Trophoblast cell (in vitro differentiated cells and primary cell): ENCODE measurements at regions not wholly inside any gene's neighbourhood (a gene's known extent, or its start where the extent isn't known, plus 50 kb on each side); places are given as distances from the start of the nearest gene placed in this dataset.

ENCODE experiments used
- DNase-seq, 2 donors: peaks; one replicate each; pipeline ENCODE4 v3.0.0-alpha.2; 2016
- H2AFZ ChIP-seq: 2 replicates; pipeline ENCODE4 v1.6.1; 2013; ENCODE audit warnings: low read length, moderate library complexity, mild to moderate bottlenecking; ENCODE audit not compliant: insufficient read depth, poor library complexity
- H2AK5ac ChIP-seq: 2 replicates; pipeline ENCODE4 v1.6.1; 2013; ENCODE audit warnings: mild to moderate bottlenecking, low read length
- H2BK120ac ChIP-seq: 2 replicates; pipeline ENCODE4 v1.6.1; 2013; ENCODE audit warnings: low read length, mild to moderate bottlenecking, moderate library complexity; ENCODE audit not compliant: insufficient read depth, poor library complexity
- H2BK12ac ChIP-seq: 2 replicates; pipeline ENCODE4 v1.6.1; 2013; ENCODE audit warnings: mild to moderate bottlenecking, low read length, moderate library complexity
- H2BK5ac ChIP-seq: 2 replicates; pipeline ENCODE4 v1.6.1; 2013; ENCODE audit warnings: low read length, low read depth, moderate library complexity, mild to moderate bottlenecking; ENCODE audit not compliant: poor library complexity
- H3K14ac ChIP-seq: 2 replicates; pipeline ENCODE4 v1.6.1; 2013; ENCODE audit warnings: mild to moderate bottlenecking, low read length
- H3K18ac ChIP-seq: 2 replicates; pipeline ENCODE4 v1.6.1; 2013; ENCODE audit warnings: mild to moderate bottlenecking, low read length
- H3K23ac ChIP-seq: 2 replicates; pipeline ENCODE4 v1.6.1; 2013; ENCODE audit warnings: low read length
- H3K27ac ChIP-seq: 2 replicates; pipeline ENCODE4 v1.5.1; 2013; ENCODE audit warnings: low read depth, mild to moderate bottlenecking, inconsistent platforms, low read length, moderate library complexity
- H3K27me3 ChIP-seq: 2 replicates; pipeline ENCODE4 v1.6.1; 2013; ENCODE audit warnings: inconsistent platforms, mild to moderate bottlenecking, low read length, moderate library complexity; ENCODE audit not compliant: insufficient read depth
- H3K36me3 ChIP-seq, 2 experiments: 1 replicate in 1 of 2; 2 replicates in 1 of 2; pipeline ENCODE4 v1.6.1; 2013; ENCODE audit warnings: low read length in 2 of 2, mild to moderate bottlenecking in 2 of 2, moderate library complexity in 1 of 2; ENCODE audit not compliant: insufficient read depth in 2 of 2, control insufficient read depth in 1 of 2
- H3K4ac ChIP-seq: 2 replicates; pipeline ENCODE4 v1.6.1; 2013; ENCODE audit warnings: low read depth, mild to moderate bottlenecking, low read length, moderate library complexity
- H3K4me1 ChIP-seq, 2 experiments: 1 replicate in 1 of 2; 2 replicates in 1 of 2; pipeline ENCODE4 v1.6.1; 2013; ENCODE audit warnings: low read length in 2 of 2, mild to moderate bottlenecking in 2 of 2, moderate library complexity in 1 of 2; ENCODE audit not compliant: insufficient read depth in 2 of 2, control insufficient read depth in 1 of 2
- H3K4me2 ChIP-seq: 2 replicates; pipeline ENCODE4 v1.6.1; 2013; ENCODE audit warnings: inconsistent platforms, mild to moderate bottlenecking, low read length, moderate library complexity
- H3K4me3 ChIP-seq: 2 replicates; pipeline ENCODE4 v1.5.1; 2013; ENCODE audit warnings: mild to moderate bottlenecking, low read depth, low read length, inconsistent platforms
- H3K79me1 ChIP-seq: one replicate; pipeline ENCODE4 v1.6.1; 2013; ENCODE audit warnings: low read length
- H3K79me2 ChIP-seq: 2 replicates; pipeline ENCODE4 v1.6.1; 2013; ENCODE audit warnings: low read length, mild to moderate bottlenecking; ENCODE audit not compliant: control insufficient read depth, insufficient read depth, poor library complexity
- H3K9ac ChIP-seq: 2 replicates; pipeline ENCODE4 v1.6.1; 2013; ENCODE audit warnings: mild to moderate bottlenecking, low read length
- H3K9me3 ChIP-seq: 2 replicates; pipeline ENCODE4 v1.6.1; 2013; ENCODE audit warnings: low read depth, mild to moderate bottlenecking, control low read depth, inconsistent platforms, low read length; ENCODE audit not compliant: insufficient read depth
- H4K12ac ChIP-seq: 2 replicates; pipeline ENCODE4 v1.6.1; 2013; ENCODE audit warnings: low read depth, mild to moderate bottlenecking, low read length, moderate library complexity
- H4K8ac ChIP-seq: 2 replicates; pipeline ENCODE4 v1.6.1; 2013; ENCODE audit warnings: low read depth, mild to moderate bottlenecking, low read length, moderate library complexity
- H4K91ac ChIP-seq: one replicate; pipeline ENCODE4 v1.6.1; 2013; ENCODE audit warnings: low read depth, mild to moderate bottlenecking, low read length, moderate library complexity
- WGBS: extraction: QIAGEN DNeasy Blood & Tissue Kit; methylation state at CpG from one replicate; pipeline ENCODE4 v1.1.7; 2013; ENCODE audit warnings: missing lambda C conversion rate; ENCODE audit not compliant: insufficient read length, insufficient coverage; ENCODE audit errors: extremely low coverage; 5-methylcytosine and 5-hydroxymethylcytosine counted together

DNA sequence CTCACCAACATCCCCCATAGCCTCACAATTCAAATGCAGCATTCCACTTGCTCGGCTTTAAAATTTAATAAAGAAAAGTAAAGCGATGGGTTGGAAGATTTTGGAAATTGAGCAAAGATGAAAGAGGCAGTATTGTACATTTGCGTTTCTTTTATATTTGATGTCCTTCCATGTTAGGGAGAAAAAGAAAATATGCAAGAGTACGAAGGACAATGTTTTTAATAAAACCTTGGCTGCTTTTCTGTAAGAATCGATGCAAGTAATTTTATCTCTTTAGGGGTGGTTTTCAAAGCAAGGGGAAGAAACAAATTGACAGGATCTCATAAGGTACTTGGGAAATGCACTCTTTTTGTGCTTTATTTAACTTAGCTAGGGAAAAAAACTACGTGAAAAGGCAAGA lies 61.8 kb upstream of the TSC22D2 start:
- no peak overlapping the region for H4K91ac ChIP-seq

GRCh38 chr3:150345021-150345538 lies 63.0 kb upstream of the TSC22D2 start:
- Histone ChIP-seq H3K79me2 (no peaks in the 10 kb centered on the region), H2AFZ (no peak overlapping the region), H3K27ac (peak overlapping the region; percentile 84), H3K4me1 (peaks cover 5 to 17% of the 10 kb centered on the region in 2 experiments), H3K18ac (no peak overlapping the region), H4K91ac (no peak overlapping the region), H3K14ac (no peak overlapping the region), H2BK5ac (peak overlapping the region; percentile 57), H3K36me3 (no peaks in the 10 kb centered on the region), H3K27me3 (no peaks in the 10 kb centered on the region), H3K9me3 (no peaks in the 10 kb centered on the region), H4K8ac (no peak overlapping the region), H3K9ac (no peak overlapping the region), H3K4me2 (no peak overlapping the region), H2BK12ac (no peak overlapping the region), H2BK120ac (peak overlapping the region; percentile 37), H4K12ac (no peak overlapping the region), H3K23ac (no peak overlapping the region), H3K79me1 (peaks cover 9% of the 10 kb centered on the region), H3K4me3 (no peak overlapping the region), H2AK5ac (no peak overlapping the region), H3K4ac (no peak overlapping the region)
- peak; percentile 99 to 100 for DNase-seq
- no CpG with 5 or more reads among the region's 10 CpGs for WGBS

More for the DNA sequence above, 61.8 kb upstream of the TSC22D2 start:
- H3K18ac ChIP-seq = no peak overlapping the region
- no peak for DNase-seq
- H2AFZ ChIP-seq = no peak overlapping the region
- no peak overlapping the region for H4K8ac ChIP-seq
- H3K4me2 ChIP-seq = no peak overlapping the region
- peaks cover 9% of the 10 kb centered on the region for H3K79me1 ChIP-seq
- H2BK5ac ChIP-seq = no peak overlapping the region
- no peaks in the 10 kb centered on the region for H3K79me2 ChIP-seq
- 100% methylated on average over 2 of the region's 6 CpGs for WGBS
- no peak overlapping the region for H2BK12ac ChIP-seq
- no peak overlapping the region for H3K9ac ChIP-seq
- H3K4ac ChIP-seq = no peak overlapping the region
- no peaks in the 10 kb centered on the region for H3K9me3 ChIP-seq
- no peaks in the 10 kb centered on the region for H3K36me3 ChIP-seq
- H3K27ac ChIP-seq = no peak overlapping the region
- no peak overlapping the region for H3K23ac ChIP-seq
- H2AK5ac ChIP-seq = no peak overlapping the region
- H2BK120ac ChIP-seq = no peak overlapping the region
- no peak overlapping the region for H3K4me3 ChIP-seq
- H3K27me3 ChIP-seq = no peaks in the 10 kb centered on the region
- no peak overlapping the region for H3K14ac ChIP-seq
- H3K4me1 ChIP-seq = peaks cover 5 to 17% of the 10 kb centered on the region in 2 experiments
- H4K12ac ChIP-seq = no peak overlapping the region

DNA sequence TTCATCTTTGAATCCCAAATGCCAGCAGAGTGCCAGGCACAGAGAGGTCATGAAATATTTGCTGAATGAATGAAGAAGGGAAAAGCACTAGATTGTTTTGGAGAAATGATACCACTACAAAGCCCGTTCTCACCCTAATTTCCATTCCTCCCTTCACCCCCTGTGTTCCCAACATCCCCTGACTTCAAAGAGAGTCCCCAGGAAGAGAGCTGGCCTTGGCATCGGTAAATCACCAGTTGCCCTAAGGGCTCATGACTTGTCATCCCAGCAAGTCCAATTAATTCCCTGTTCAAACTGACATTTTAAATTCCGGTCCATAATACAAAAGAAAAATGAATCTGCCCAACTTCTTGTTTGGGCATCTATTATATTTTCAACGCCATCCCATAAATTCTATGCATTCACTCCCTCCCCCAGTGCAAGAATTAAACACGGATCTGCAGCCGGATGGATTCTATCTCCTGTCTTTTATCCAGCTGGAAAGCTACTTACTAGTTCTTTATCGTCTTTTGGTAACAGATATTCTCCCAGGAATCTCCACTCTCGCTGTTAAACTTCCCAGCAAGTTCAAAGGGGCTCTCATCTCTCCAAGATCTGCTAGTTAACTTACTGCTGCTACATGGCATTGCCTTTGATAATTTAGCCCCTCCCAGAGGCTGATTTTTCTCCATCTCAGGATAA lies 63.9 kb upstream of the TSC22D2 start:
- Histone ChIP-seq H4K8ac (no peak overlapping the region), H3K9ac (no peak overlapping the region), H2AK5ac (peak overlapping the region; percentile 66), H3K79me1 (peaks cover 9% of the 10 kb centered on the region), H2BK5ac (peak overlapping the region; percentile 84), H2BK120ac (peak overlapping the region; percentile 85), H3K4me1 (peaks cover 5 to 13% of the 10 kb centered on the region in 2 experiments), H2AFZ (no peak overlapping the region), H3K4me2 (no peak overlapping the region), H3K18ac (peak overlapping the region; percentile 47), H3K23ac (no peak overlapping the region), H3K14ac (peak overlapping the region; percentile 5), H4K12ac (no peak overlapping the region), H3K4me3 (no peak overlapping the region), H3K9me3 (no peaks in the 10 kb centered on the region), H3K79me2 (no peaks in the 10 kb centered on the region), H2BK12ac (peak overlapping the region; percentile 97), H4K91ac (peak overlapping the region; percentile 58), H3K4ac (no peak overlapping the region), H3K36me3 (no peaks in the 10 kb centered on the region), H3K27me3 (no peaks in the 10 kb centered on the region), H3K27ac (peak overlapping the region; percentile 84)
- no CpG with 5 or more reads among the region's 8 CpGs for WGBS
- DNase-seq = peak in 1 of 2 donors; percentile 12

GRCh38 chr3:150342896-150343467 lies 65.1 kb upstream of the TSC22D2 start:
- Histone ChIP-seq H4K91ac (peak overlapping the region; percentile 43), H3K27ac (no peak overlapping the region), H3K9ac (no peak overlapping the region), H3K79me2 (no peaks in the 10 kb centered on the region), H3K79me1 (peaks cover 8% of the 10 kb centered on the region), H3K4me1 (peaks cover 5 to 13% of the 10 kb centered on the region in 2 experiments), H3K4ac (no peak overlapping the region), H4K12ac (no peak overlapping the region), H2BK120ac (peak overlapping the region; percentile 81), H3K14ac (peak overlapping the region; percentile 53), H3K9me3 (no peaks in the 10 kb centered on the region), H2AFZ (no peak overlapping the region), H3K36me3 (no peaks in the 10 kb centered on the region), H2BK5ac (no peak overlapping the region), H3K27me3 (no peaks in the 10 kb centered on the region), H3K4me3 (no peak overlapping the region), H3K23ac (no peak overlapping the region), H3K18ac (no peak overlapping the region), H4K8ac (no peak overlapping the region), H2BK12ac (peak overlapping the region; percentile 86), H3K4me2 (no peak overlapping the region), H2AK5ac (peak overlapping the region; percentile 92)
- no CpG with 5 or more reads among the region's 2 CpGs for WGBS
- DNase-seq = no peak
